ENCODE measurements at regions not wholly inside any gene's neighbourhood (a gene's known extent, or its start where the extent isn't known, plus 50 kb on each side); places are given as distances from the start of the nearest gene placed in this dataset.

GRCh38 chr5:125422342-125422741, 675.9 kb upstream of the ZNF608 start:
- H3K27me3 ChIP-seq (replicated peaks in 1 of 2; ENCODE audit: control insufficient read depth in 2 of 2, extremely low read depth in 1 of 2, insufficient read depth in 2 of 2, low read length in 1 of 2): no peaks in the 10 kb centered on the region
- ChIA-PET CTCF (no interaction called here), POLR2A (no interaction called here)
- H3K4me3 ChIP-seq (ENCODE audit: control insufficient read depth in 1 of 2, extremely low read depth in 1 of 2, low read length in 1 of 2): no peak overlapping the region
- no peak for ATAC-seq (replicated peaks in 1 of 4)
- H3K9me3 ChIP-seq: no peaks in the 10 kb centered on the region
- Mint-ChIP-seq H3K4me3 (no peak overlapping the region), H3K36me3 (no peaks in the 10 kb centered on the region), H3K9me3 (peaks cover 0 to 5% (median 0%) of the 10 kb centered on the region in 3 donors), H3K27me3 (no peaks in the 10 kb centered on the region), H3K4me1 (no peaks in the 10 kb centered on the region), H3K27ac (no peak overlapping the region)
- H3K27ac ChIP-seq (ENCODE audit: low read length): no peak overlapping the region
- no peak for DNase-seq
- WGBS (ENCODE audit: insufficient coverage): 80% methylated on average over 4 of the region's 5 CpGs
- no peaks in the 10 kb centered on the region for H3K4me1 ChIP-seq (ENCODE audit: control insufficient read depth in 1 of 2, extremely low read depth in 1 of 2, insufficient read depth in 2 of 2, low read length in 2 of 2)
- no peaks in the 10 kb centered on the region for H3K36me3 ChIP-seq (ENCODE audit: control insufficient read depth in 2 of 2, extremely low read depth in 1 of 2, insufficient read depth in 1 of 2, low read length in 1 of 2)

- Histone ChIP-seq H3K4me1 (ENCODE audit: control insufficient read depth in 1 of 2, extremely low read depth in 1 of 2, insufficient read depth in 2 of 2, low read length in 2 of 2) (no peaks in the 10 kb centered on the region), H3K9me3 (no peaks in the 10 kb centered on the region), H3K36me3 (ENCODE audit: control insufficient read depth in 2 of 2, extremely low read depth in 1 of 2, insufficient read depth in 1 of 2, low read length in 1 of 2) (no peaks in the 10 kb centered on the region), H3K27me3 (replicated peaks in 1 of 2; ENCODE audit: control insufficient read depth in 2 of 2, extremely low read depth in 1 of 2, insufficient read depth in 2 of 2, low read length in 1 of 2) (no peaks in the 10 kb centered on the region), H3K27ac (ENCODE audit: low read length) (no peak overlapping the region), H3K4me3 (ENCODE audit: control insufficient read depth in 1 of 2, extremely low read depth in 1 of 2, low read length in 1 of 2) (no peak overlapping the region)
- Mint-ChIP-seq H3K27ac (no peak overlapping the region), H3K4me1 (no peaks in the 10 kb centered on the region), H3K36me3 (no peaks in the 10 kb centered on the region), H3K27me3 (no peaks in the 10 kb centered on the region), H3K9me3 (peaks cover 0 to 8% (median 2%) of the 10 kb centered on the region in 3 donors), H3K4me3 (no peak overlapping the region)
- 60% methylated on average over 2 of the region's 6 CpGs for WGBS (ENCODE audit: insufficient coverage)
- POLR2A ChIA-PET: no interaction called here
- ATAC-seq (replicated peaks in 1 of 4): no peak
- CTCF ChIA-PET: no interaction called here
- no peak for DNase-seq
Observed at GRCh38 chr5:125424402-125425141, 678.1 kb upstream of the ZNF608 start.

- H3K36me3 ChIP-seq (ENCODE audit: control insufficient read depth in 2 of 2, extremely low read depth in 1 of 2, insufficient read depth in 1 of 2, low read length in 1 of 2): no peaks in the 10 kb centered on the region
- H3K9me3 Mint-ChIP-seq: peaks cover 4 to 11% (median 8%) of the 10 kb centered on the region in 3 donors
Observed at GRCh38 chr5:125429498-125429897, 683.1 kb upstream of the ZNF608 start.

GRCh38 chr5:125433457-125433856, 687.0 kb upstream of the ZNF608 start:
- CTCF ChIA-PET: no interaction called here
- H3K4me3 Mint-ChIP-seq: no peak overlapping the region
- no peak overlapping the region for H3K27ac Mint-ChIP-seq

More at GRCh38 chr5:125429498-125429897, 683.1 kb upstream of the ZNF608 start:
- DNase-seq (no peak), ATAC-seq (replicated peaks in 1 of 4) (no peak)
- no CpG with 5 or more reads among the region's 1 CpG for WGBS (ENCODE audit: insufficient coverage)
- ChIA-PET CTCF (no interaction called here), POLR2A (no interaction called here)
- Mint-ChIP-seq H3K27ac (no peak overlapping the region), H3K4me3 (no peak overlapping the region), H3K36me3 (no peaks in the 10 kb centered on the region), H3K4me1 (no peaks in the 10 kb centered on the region), H3K27me3 (no peaks in the 10 kb centered on the region)
- no peak overlapping the region for H3K4me3 ChIP-seq (ENCODE audit: control insufficient read depth in 1 of 2, extremely low read depth in 1 of 2, low read length in 1 of 2)
- H3K9me3 ChIP-seq: no peaks in the 10 kb centered on the region
- H3K27me3 ChIP-seq (replicated peaks in 1 of 2; ENCODE audit: control insufficient read depth in 2 of 2, extremely low read depth in 1 of 2, insufficient read depth in 2 of 2, low read length in 1 of 2): no peaks in the 10 kb centered on the region
- no peak overlapping the region for H3K27ac ChIP-seq (ENCODE audit: low read length)
- no peaks in the 10 kb centered on the region for H3K4me1 ChIP-seq (ENCODE audit: control insufficient read depth in 1 of 2, extremely low read depth in 1 of 2, insufficient read depth in 2 of 2, low read length in 2 of 2)

GRCh38 chr5:125439243-125439642, 692.8 kb upstream of the ZNF608 start:
- Mint-ChIP-seq H3K27ac (no peak overlapping the region), H3K4me1 (no peaks in the 10 kb centered on the region), H3K27me3 (no peaks in the 10 kb centered on the region), H3K9me3 (peaks cover 14 to 45% (median 18%) of the 10 kb centered on the region in 3 donors), H3K36me3 (no peaks in the 10 kb centered on the region), H3K4me3 (no peak overlapping the region)
- H3K4me1 ChIP-seq (ENCODE audit: control insufficient read depth in 1 of 2, extremely low read depth in 1 of 2, insufficient read depth in 2 of 2, low read length in 2 of 2): no peaks in the 10 kb centered on the region
- no peaks in the 10 kb centered on the region for H3K36me3 ChIP-seq (ENCODE audit: control insufficient read depth in 2 of 2, extremely low read depth in 1 of 2, insufficient read depth in 1 of 2, low read length in 1 of 2)
- H3K4me3 ChIP-seq (ENCODE audit: control insufficient read depth in 1 of 2, extremely low read depth in 1 of 2, low read length in 1 of 2): no peak overlapping the region
- ChIA-PET POLR2A (no interaction called here), CTCF (no interaction called here)
- H3K9me3 ChIP-seq: no peaks in the 10 kb centered on the region
- no peak overlapping the region for H3K27ac ChIP-seq (ENCODE audit: low read length)
- no peak for DNase-seq
- ATAC-seq (replicated peaks in 1 of 4): no peak
- H3K27me3 ChIP-seq (replicated peaks in 1 of 2; ENCODE audit: control insufficient read depth in 2 of 2, extremely low read depth in 1 of 2, insufficient read depth in 2 of 2, low read length in 1 of 2): no peaks in the 10 kb centered on the region

More at GRCh38 chr5:125433457-125433856, 687.0 kb upstream of the ZNF608 start:
- Mint-ChIP-seq H3K9me3 (peaks cover 8 to 12% (median 10%) of the 10 kb centered on the region in 3 donors), H3K36me3 (no peaks in the 10 kb centered on the region), H3K27me3 (no peaks in the 10 kb centered on the region), H3K4me1 (no peaks in the 10 kb centered on the region)
- ATAC-seq (replicated peaks in 1 of 4): no peak
- POLR2A ChIA-PET: no interaction called here
- Histone ChIP-seq H3K36me3 (ENCODE audit: control insufficient read depth in 2 of 2, extremely low read depth in 1 of 2, insufficient read depth in 1 of 2, low read length in 1 of 2) (no peaks in the 10 kb centered on the region), H3K27ac (ENCODE audit: low read length) (no peak overlapping the region), H3K4me1 (ENCODE audit: control insufficient read depth in 1 of 2, extremely low read depth in 1 of 2, insufficient read depth in 2 of 2, low read length in 2 of 2) (no peaks in the 10 kb centered on the region), H3K27me3 (replicated peaks in 1 of 2; ENCODE audit: control insufficient read depth in 2 of 2, extremely low read depth in 1 of 2, insufficient read depth in 2 of 2, low read length in 1 of 2) (no peaks in the 10 kb centered on the region), H3K9me3 (no peaks in the 10 kb centered on the region), H3K4me3 (ENCODE audit: control insufficient read depth in 1 of 2, extremely low read depth in 1 of 2, low read length in 1 of 2) (no peak overlapping the region)
- WGBS (ENCODE audit: insufficient coverage): 20% methylated on average over 1 of the region's 2 CpGs
- DNase-seq: no peak

GRCh38 chr5:125440905-125441304, 694.5 kb upstream of the ZNF608 start:
- H3K36me3 ChIP-seq (ENCODE audit: control insufficient read depth in 2 of 2, extremely low read depth in 1 of 2, insufficient read depth in 1 of 2, low read length in 1 of 2): no peaks in the 10 kb centered on the region
- no peak overlapping the region for H3K27ac Mint-ChIP-seq
- no peak overlapping the region for H3K27ac ChIP-seq (ENCODE audit: low read length)
- H3K9me3 ChIP-seq: no peaks in the 10 kb centered on the region
- ChIA-PET POLR2A (no interaction called here), CTCF (no interaction called here)
- 80% methylated on average over 1 of the region's 3 CpGs for WGBS (ENCODE audit: insufficient coverage)
- DNase-seq (no peak), ATAC-seq (replicated peaks in 1 of 4) (no peak)
- H3K27me3 ChIP-seq (replicated peaks in 1 of 2; ENCODE audit: control insufficient read depth in 2 of 2, extremely low read depth in 1 of 2, insufficient read depth in 2 of 2, low read length in 1 of 2): no peaks in the 10 kb centered on the region
- H3K4me3 ChIP-seq (ENCODE audit: control insufficient read depth in 1 of 2, extremely low read depth in 1 of 2, low read length in 1 of 2): no peak overlapping the region
- H3K4me1 Mint-ChIP-seq: no peaks in the 10 kb centered on the region
- H3K9me3 Mint-ChIP-seq: peaks cover 18 to 55% (median 23%) of the 10 kb centered on the region in 3 donors
- H3K36me3 Mint-ChIP-seq: no peaks in the 10 kb centered on the region
- no peaks in the 10 kb centered on the region for H3K27me3 Mint-ChIP-seq
- no peak overlapping the region for H3K4me3 Mint-ChIP-seq
- H3K4me1 ChIP-seq (ENCODE audit: control insufficient read depth in 1 of 2, extremely low read depth in 1 of 2, insufficient read depth in 2 of 2, low read length in 2 of 2): no peaks in the 10 kb centered on the region

GRCh38 chr5:125446986-125447385, 700.5 kb upstream of the ZNF608 start:
- Mint-ChIP-seq H3K4me1 (no peaks in the 10 kb centered on the region), H3K27ac (no peak overlapping the region), H3K27me3 (no peaks in the 10 kb centered on the region), H3K36me3 (no peaks in the 10 kb centered on the region), H3K9me3 (peaks cover 10 to 49% (median 14%) of the 10 kb centered on the region in 3 donors), H3K4me3 (no peak overlapping the region)
- ATAC-seq (replicated peaks in 1 of 4) (no peak), DNase-seq (no peak)
- H3K36me3 ChIP-seq (ENCODE audit: control insufficient read depth in 2 of 2, extremely low read depth in 1 of 2, insufficient read depth in 1 of 2, low read length in 1 of 2): no peaks in the 10 kb centered on the region
- H3K4me3 ChIP-seq (ENCODE audit: control insufficient read depth in 1 of 2, extremely low read depth in 1 of 2, low read length in 1 of 2): no peak overlapping the region
- H3K9me3 ChIP-seq: no peaks in the 10 kb centered on the region
- H3K27me3 ChIP-seq (replicated peaks in 1 of 2; ENCODE audit: control insufficient read depth in 2 of 2, extremely low read depth in 1 of 2, insufficient read depth in 2 of 2, low read length in 1 of 2): no peaks in the 10 kb centered on the region
- WGBS (ENCODE audit: insufficient coverage): no CpG with 5 or more reads among the region's 3 CpGs
- POLR2A ChIA-PET: interaction anchor here in 1 of 2 donors (0.6 kb wide), 1 partner anchor 75 kb away, joined by 22 read pairs; no protein-coding TSS in a partner anchor
- CTCF ChIA-PET: no interaction called here
- H3K27ac ChIP-seq (ENCODE audit: low read length): no peak overlapping the region
- no peaks in the 10 kb centered on the region for H3K4me1 ChIP-seq (ENCODE audit: control insufficient read depth in 1 of 2, extremely low read depth in 1 of 2, insufficient read depth in 2 of 2, low read length in 2 of 2)

All from T-cell (primary cell).